HG03097 (cell line): ENCODE measurements at regions not wholly inside any gene's neighbourhood (a gene's known extent, or its start where the extent isn't known, plus 50 kb on each side); places are given as distances from the start of the nearest gene placed in this dataset.

Source experiments
- ATAC-seq: cut with Tn5 transposase; IDR thresholded peaks from one replicate; pipeline ENCODE4 v1.9.1; 2021; ENCODE audit not compliant: unreplicated experiment, low FRiP score

DNA sequence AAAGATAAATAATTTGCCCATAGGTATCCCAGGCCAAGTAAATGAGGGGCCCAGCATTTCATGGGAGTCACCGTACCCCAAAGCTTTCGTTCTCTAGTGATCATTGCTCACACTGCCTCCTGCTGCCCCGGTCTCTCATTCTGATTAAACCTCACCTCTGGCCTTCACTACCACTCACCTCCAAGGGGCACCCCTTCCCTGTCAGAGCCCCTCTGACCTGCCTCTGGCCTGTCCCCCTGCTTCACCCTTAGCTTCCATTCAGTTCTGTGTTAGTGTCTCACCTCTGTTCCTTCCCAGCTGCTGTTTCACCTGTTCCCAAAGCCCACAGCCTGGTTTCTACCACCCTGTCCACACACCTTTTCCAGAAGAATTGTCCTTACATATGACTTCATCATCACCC is 150.3 kb upstream of the E2F8 start:
- ATAC-seq: no peak

DNA sequence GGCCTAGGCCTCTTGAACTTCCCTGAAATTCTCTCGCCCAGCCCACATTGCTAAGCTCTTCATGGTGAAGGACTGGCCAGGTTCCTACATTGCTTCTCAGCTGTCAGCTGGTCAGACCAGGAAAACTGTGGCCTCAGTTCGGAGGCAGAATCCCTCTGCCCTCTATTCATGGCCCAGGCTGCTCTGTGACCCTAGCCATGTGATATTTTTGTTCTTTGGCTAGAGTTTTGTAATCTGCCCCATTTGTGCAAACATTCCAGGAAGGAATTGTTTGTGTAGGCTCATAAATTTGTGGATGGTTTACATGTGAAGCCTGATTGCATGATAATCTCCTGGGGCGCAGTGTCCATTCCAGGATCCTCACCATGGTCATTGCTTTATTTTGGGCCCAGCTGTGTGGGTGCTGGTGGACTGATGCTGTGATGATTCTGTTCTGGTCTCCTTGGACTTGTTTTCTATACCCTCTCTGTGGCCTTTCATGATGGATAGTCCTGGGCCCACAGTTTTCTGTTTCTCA is 149.1 kb upstream of the E2F8 start:
- ATAC-seq: no peak

DNA sequence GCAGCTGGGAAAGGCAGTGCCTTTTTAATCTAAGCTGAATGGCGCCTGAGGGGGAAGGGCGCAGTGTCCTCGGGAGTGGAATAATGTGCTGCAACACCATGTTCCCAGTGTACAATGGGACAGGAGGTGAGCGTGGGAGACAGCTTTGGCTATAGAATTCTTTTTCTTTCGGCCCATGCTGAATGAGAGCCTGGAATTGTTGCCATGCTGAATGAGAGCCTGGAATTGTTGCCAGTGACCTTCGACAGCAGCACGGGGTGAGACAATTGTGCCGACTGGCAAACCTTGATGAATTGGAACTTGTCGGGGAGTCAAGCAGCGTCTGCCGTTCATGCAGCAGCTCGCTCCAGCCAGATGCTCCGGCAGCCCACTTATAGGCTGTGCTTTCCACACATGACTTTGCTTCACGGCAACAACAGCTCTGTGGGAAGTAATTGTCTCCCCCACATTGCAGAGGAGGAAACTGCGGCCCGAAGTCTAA is 141.4 kb upstream of the E2F8 start:
- ATAC-seq: no peak

DNA sequence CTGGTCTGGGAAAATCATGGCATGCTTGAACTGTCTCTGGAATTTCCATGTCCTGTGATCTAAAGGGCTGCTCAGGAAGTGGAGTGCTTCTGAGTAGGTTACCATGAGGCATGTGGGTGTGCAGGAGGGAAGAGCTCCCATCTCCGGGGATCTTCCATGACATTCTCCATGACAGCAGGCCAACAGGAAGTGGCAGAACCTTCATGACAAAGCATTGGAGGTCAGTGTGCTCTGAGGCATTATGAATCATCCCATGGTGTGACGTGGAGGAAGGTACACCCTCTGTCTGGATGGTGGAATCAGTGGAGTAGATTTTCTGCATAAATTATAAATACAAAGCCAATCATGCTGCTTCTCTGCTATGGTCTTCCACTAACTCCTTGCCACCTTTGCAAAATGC is 139.6 kb upstream of the E2F8 start:
- no peak for ATAC-seq

DNA sequence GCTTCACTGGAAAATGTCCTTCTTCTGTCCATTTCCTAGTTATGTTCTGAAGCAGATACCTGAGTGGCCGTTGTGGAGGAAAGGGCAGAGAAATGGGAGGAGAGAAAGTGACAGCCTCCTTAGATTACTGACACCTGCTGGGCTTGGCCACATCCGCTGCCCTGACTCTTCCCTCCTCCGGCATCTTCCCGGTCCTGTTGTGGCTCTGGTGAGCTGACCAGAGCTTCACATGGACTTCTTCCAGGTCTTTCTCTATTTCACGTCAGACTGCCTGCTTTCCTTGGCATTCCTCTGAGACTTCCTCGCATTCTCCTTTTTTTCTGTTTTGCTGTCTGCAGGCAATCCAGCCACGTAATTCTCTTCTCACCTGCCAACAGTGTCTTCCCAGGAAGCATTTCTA is 138.7 kb upstream of the E2F8 start:
- ATAC-seq: no peak

DNA sequence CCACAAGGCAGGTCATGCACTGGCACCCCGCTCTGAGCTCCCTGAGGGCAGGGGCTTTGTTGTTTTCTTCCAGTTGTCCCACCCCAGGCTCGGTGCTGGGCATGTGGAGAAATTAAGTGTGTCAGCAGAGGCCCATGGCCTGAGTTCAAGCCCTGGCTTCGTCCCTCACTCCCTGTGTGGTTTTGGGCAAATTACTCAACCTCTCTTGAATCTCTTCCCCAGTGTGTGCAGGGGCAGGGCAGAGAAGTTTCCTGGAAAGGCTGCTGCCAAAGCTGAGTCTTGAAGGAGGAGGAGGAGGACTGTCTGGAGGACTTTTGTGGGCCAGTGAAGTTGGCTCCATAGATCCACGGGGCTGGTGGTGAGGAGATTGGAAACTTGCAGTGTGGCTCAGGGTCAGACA is 138.1 kb upstream of the E2F8 start:
- no peak for ATAC-seq

DNA sequence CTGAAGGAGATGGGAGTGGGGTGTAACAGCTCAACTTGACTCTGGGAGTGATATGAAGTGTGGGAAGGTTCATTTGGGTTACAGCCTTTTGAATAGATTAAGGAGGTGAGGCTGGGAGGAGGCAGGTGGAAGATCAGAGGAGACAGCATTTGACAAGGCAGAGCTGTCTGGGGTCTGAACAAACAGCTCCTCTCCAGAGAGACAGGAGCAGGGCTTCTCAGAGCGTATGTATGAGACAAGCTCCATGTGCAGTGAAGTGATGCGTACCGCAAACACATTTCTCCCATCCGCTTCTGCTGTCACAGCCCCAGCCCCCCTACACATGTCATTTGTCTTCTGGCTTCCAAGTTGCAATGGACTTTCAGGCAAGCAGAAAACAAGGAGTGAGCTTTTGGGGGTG is 137.1 kb upstream of the E2F8 start:
- ATAC-seq: no peak

DNA sequence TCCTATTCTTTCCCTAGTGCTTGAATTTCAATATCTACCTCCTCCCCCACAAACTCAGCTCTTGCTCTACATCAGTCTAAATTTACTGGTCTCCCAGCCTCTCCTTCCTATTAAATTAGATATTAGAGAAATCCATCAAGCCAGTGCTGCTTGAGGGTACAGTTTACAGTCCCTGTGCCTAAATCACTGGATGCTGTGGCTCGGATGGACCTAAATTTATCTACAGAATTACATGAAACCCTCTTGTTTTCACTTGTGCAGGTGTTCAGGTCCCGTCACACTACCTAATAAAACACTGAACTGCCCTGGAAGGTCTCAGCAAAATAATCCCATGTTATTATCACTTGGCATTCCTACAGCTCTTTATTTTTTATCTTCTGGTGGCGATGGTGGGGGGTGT is 134.7 kb upstream of the E2F8 start:
- no peak for ATAC-seq

DNA sequence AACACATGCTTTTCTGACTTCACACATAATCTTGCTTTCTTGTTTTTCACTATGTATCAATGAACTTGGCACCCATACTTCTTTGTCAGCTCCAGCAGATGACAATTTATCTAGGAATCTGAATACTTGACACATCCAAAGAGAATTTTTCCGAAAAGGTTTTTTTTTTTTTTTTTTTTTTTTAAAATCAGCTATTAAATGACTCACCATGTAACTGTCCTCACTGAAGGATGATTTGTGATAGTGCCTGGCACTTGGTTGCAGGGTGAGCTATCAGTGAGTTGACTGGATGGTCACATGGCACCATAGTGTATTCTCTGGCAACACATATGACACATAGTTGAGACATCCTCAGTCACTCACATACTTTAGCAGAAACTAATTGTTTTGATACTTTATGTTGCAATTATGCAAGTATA is 133.4 kb upstream of the E2F8 start:
- no peak for ATAC-seq

DNA sequence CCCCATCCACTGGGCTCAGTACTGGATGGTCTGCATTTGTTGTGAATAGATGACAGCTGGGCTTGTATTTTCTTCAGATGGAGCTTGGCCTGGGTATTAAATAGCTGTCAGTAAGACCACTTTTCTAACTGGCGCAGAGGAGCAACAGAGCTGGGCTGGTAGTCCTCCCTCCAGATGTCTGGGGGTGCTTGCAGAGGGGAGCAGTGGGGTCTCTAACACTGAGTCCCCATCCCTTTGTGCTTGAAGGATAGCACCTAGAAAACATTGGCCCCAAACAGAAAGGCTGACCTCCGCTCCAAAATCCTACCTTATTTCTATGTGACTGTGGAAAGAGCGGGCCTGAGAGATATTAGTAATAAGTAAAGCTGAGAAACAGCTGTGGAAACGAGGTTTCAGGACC is 131.6 kb upstream of the E2F8 start:
- ATAC-seq: no peak

DNA sequence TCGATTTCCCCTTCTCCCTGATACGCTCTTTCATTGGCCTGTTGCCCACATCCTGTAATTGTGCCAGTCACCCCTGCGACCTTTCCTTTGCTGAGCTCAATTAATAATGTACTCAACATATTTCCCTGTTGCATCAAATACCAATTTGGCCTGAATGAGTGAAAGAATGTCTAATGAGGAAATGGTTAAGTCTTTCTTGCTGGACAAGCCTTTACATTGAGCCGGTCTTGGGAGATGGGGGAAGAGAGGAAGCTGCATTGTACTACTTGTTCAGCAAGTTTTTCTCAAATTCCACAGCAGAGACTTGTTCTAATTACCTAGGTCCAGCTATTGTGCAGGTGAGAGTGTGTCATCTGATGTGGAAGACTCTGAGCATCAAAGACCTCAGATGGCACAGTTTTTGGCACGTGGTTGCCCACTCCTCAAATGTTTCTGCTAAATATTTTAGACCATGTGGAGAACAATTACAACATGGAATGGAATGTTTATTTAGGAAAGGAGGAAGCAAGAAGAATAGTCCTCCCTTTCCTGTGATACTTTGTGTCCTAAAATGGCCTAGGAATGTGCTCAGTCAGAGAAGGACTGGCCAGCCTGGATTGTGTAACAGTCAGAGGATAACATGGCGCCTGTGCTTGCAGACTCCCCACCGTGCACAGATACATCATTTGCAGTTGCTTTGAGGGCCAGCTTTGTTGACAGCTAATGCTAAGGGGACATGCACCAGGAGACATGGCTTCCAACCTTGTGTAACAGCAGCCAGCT is 129.5 kb upstream of the E2F8 start:
- no peak for ATAC-seq

DNA sequence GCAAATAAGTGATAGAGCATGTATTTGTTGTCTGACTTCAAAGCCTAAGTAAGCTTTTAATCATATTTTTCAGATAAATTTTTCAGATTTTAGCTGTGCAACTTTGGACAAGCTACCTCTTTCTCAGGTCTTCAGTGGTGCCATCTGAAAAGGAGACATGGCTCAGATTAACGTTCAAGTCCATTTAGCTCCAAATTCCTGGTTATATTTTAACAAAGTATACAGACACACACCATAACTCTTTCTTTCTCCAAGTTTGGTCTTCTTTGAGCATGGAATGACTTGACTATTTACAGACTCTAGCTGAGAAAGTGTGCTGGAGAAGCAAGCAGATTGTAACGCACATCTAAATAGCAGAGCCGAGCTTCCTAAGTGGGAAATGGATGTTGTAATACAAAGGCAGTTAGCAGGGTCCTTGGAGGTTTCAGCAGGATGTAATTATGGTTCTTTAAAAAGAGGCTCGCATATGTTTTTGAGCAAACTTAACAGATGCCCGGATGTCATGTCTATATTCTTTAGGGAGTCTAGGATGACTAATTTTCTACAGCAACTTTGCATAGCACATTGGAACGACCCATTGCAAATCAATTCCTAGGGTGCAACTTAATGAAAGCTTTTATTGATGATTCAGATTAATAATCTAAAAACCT is 128.1 kb upstream of the E2F8 start:
- ATAC-seq: no peak

DNA sequence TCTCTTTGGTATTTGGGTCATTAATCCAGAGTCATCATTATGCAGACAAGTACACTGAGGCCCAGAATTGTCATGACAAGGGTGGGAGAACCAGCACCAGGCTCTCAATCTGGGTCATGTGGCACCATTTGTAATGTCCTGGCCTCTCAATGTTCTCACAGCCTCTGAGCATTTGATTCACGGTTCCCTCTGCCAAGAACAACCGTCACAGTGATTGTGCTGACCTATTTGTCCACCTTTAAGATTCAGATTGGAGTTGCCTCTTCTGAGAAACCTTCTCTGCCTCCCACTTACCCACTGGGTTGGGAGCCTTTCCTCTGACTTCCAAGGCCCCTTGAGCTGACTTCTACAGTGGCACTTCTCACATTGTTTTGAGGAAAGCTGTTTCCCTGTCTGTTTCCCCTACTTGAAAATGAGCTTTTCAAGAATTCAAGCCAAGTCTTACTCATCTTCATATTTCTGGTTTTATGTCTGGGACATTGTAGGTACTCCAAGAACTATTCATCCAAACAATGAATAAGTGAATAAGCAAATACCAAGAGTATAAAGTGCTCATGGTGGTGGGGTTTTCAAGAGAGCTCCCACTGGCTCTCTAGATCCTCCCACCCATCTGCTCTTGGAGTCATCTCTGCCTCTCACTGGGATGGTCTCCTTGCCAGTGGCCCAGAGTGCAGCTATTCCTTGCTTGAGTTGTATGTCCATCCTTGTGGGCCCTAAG is 126.4 kb upstream of the E2F8 start:
- no peak for ATAC-seq

DNA sequence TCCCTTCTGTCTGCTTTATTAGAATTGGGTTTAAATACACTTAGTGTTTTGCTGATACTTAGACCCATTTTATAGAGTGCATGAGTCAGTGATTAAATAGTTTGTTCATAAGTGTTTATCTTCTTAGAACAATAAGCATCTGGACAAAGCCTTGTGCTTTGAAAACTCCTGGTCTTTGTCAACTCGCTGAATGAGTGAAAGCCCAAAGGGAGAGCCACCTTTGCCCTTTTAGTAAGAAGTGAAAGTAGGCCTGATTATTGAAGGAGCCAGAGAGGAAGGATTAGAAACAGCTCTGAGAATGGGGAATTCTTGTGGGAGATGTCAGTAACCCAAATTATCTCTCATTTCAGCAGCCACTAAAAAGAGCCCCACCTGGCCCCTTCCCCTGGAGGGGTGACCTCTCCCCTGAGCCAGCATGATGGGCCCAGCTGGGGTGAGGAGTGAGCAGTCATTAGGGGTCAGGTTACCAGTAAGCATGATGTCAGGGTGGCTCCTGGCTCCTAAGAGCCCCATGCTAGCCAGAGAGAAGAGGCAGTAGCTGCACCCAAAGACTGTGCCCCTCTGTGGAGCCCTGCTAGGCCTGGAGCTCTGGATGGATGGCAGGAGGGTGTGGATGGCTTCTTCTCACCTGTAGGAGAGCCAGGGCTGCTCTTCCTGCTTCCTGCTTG is 125.1 kb upstream of the E2F8 start:
- no peak for ATAC-seq

DNA sequence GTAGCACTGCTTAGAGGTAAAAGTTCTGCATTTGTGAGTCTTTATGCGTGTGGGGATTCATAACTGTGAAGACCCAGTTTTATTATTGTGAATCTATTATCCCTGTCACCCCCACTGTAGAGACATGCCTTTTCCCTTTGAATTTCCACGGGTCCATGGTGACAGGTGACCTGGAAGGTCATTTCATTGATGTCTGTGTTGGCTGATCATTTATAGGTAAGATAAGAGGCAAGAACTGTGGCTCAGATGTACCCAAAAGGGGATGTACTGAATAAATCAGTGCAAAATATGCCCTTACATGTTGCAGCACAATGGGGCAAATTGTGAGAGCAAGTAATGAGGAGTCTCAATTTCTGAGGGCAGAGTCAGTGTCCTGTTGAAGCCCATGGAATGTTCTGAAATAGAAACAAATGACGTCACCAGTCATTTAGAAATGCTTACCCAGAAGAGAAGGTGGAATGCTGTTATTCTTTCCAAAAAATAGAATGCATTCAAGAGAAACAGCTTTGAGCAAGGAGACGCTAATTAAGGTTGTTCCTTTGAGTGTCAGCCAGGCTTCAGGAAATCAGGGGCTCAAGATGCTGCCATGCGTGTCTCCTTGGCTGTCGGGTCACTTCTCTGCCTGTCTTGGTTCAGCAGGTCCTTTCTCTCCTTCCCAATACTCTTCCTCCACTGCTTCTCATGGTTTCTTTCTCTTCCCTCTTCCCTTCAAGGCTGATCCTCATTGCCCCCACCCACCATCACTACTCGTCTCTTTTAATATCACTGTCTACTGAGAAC is 118.7 kb upstream of the E2F8 start:
- ATAC-seq: no peak

DNA sequence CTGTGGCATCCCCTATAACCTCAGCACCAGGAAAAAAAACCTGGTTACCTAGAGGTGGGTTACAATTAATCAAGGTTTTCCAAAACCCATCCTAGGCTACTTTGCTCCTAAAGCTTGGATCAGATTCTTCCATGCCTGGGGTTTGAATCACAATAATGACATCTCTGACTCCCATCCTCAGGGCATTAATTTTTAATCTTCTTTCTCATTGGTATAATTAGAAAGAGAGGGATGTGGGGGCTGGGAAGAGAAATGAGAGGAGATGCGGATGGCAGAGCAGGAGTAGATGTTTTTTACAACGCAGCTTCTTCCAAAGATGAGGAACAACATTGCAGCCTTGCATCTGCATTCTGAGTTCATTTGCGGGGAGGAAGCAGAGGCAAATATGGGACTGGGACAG is 117.2 kb upstream of the E2F8 start:
- no peak for ATAC-seq

DNA sequence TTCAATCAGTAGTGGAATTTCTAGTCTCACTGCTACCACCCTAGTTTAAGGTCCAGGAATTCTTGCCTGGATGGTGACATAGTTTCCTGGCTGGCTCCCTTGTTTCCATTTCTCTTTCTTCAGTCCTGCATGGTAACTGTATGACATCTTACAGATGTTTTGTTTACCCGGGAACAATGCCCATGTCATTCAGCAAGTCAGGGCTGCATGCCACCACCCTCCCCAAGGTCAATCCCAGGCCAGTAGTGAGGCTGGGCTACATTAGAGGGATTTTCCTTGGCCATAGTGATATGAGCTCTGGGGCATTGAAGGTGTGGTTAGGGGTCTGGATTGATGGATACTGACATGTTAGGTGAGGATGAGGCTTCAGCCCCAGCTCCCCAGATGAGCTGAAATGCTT is 114.9 kb upstream of the E2F8 start:
- no peak for ATAC-seq

DNA sequence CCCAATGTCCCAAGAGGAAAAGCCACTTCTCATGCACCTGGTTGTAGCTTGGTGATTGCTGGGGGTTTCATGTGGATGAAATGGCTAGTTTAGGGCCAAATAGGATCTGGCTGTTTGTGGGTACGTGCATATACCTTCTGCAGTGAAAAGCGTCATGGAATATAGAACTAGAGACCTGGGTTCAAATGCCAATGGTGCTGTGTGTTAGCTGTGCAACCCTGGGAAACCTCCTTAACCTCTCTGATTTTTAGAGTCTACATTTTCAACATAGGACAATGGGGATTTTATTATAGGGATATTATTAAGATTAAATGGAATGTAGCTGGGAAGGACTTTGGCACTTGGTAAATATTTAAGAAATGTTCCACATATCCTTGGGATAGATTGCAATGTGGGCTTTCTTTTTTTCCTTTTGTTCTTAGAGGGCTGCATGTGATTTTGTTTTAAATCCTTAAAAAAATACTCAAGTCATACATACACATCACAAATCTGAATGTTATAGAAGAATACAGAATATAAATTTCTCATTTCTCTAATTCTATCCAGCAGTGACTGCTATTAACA is 112.6 kb upstream of the E2F8 start:
- no peak for ATAC-seq

DNA sequence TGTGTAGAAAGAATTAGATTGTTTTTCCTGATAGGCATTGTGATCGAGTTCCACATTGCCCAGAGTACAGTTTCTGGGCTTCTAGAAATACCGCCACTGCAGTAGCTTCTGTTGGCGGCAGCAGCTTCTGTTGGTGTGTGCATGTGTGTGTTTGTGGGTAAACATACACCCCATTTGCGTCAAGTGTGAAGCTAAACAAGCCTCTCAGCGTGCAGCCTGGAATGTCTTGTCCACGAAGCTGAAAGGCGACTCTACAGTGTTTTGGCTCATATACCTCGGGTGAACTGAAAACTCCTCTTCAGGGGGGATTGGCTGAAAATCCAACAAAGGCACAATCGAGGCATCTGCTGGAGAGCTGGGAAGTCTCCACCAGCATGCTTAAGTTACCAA is 112.0 kb upstream of the E2F8 start:
- no peak for ATAC-seq
